ENCODE measurements at regions not wholly inside any gene's neighbourhood (a gene's known extent, or its start where the extent isn't known, plus 50 kb on each side); places are given as distances from the start of the nearest gene placed in this dataset.

DNA sequence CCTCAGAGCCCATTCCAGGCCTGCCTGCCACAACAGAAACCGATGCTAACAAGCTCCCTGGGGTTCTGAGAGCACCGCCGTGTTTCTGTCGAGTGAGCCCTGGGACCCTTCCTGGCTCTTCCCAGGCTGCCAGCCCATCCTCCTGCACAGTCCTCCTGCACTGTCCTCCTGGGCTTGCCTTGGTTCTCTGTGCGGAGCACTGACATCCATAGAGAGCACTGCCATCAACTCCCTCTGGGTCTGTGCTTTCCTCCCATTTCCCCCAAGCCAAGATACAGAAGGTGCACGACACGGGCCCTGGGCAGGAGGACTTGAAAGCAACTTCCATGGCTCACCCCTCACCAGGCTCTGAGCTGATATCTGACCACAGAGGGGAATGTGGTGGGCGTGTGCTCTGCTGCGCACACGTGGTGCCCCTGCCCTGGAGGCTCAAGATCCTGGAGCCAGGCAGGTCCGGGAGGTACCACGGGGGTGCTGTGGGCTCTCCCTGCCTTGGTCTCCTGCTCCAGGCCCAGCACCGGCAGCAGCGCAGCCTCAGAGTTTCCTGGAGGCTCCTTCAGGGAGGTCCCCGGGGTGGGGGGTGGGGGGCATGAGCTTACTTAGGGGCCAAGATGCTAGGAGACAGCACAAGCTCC, 304.2 kb downstream of the BRD1 start:
- TF ChIP-seq, protein P1, sequence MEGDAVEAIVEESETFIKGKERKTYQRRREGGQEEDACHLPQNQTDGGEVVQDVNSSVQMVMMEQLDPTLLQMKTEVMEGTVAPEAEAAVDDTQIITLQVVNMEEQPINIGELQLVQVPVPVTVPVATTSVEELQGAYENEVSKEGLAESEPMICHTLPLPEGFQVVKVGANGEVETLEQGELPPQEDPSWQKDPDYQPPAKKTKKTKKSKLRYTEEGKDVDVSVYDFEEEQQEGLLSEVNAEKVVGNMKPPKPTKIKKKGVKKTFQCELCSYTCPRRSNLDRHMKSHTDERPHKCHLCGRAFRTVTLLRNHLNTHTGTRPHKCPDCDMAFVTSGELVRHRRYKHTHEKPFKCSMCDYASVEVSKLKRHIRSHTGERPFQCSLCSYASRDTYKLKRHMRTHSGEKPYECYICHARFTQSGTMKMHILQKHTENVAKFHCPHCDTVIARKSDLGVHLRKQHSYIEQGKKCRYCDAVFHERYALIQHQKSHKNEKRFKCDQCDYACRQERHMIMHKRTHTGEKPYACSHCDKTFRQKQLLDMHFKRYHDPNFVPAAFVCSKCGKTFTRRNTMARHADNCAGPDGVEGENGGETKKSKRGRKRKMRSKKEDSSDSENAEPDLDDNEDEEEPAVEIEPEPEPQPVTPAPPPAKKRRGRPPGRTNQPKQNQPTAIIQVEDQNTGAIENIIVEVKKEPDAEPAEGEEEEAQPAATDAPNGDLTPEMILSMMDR (IDR thresholded peaks at IDR 0.05; ENCODE audit: extremely low read depth, missing control alignments): no peak
- no peak for DNase-seq (ENCODE audit: low spot score)

DNA sequence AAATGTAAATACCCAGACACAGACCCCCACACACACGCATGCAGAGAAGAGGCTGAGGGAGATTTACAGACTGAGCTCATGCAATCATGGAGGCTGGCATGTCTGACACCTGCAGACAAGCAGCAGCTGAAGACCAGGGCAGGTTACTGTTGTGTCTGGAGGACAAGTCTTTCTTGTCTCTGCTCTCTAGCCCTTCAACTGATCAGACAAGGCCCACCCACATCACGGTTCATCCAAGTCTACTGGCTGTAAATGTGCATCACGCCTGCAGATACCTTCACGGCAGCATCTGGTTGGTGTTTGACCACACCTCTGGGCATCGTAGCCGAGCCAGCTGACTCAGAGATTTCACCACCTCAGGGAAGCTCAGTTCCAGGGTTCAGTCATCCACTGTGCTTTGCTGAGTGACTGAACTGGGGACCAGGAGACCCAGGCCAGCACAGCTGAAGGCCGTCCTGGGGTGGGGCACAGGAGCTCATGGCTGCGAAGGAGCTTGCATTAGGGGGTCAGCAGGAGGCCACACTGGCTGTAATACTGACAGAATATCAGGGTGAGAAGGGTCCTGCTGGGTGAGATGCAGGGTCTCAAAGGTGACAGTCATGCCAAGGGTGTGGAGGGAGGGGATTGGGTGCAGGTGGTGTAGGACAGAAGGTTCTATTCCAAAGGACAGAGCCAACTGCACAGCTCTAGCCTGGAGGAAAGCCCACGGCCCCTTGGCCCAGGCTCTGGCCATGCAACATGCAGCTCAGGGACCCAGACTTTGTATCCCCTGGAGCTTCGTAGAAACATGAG, 304.9 kb downstream of the BRD1 start:
- TF ChIP-seq, protein P1 (IDR thresholded peaks at IDR 0.05; ENCODE audit: extremely low read depth, missing control alignments): no peak
- no peak for DNase-seq (ENCODE audit: low spot score)

DNA sequence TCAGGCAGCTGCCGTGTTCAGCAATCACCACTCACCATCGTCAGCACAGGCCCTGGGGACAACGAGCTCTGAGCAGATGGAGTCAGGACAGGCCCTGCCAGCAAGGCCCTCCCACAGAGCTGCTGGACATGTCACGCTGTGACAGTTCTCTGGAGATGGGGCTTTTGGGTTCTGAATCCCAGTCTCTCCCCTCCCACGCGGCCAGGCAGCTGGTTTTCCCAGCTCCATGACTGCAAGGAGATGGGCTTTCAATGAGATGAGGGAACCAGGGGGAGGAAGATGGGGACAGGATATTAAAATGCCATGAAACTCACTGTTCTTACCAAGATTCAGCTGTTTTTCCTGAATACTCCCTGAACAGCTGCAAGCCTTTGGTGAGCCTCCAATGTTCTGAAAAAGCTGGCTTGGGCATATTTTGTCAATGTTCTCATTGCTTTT, 305.9 kb downstream of the BRD1 start:
- TF ChIP-seq, protein P1 (IDR thresholded peaks at IDR 0.05; ENCODE audit: extremely low read depth, missing control alignments): no peak
- no peak for DNase-seq (ENCODE audit: low spot score)

DNA sequence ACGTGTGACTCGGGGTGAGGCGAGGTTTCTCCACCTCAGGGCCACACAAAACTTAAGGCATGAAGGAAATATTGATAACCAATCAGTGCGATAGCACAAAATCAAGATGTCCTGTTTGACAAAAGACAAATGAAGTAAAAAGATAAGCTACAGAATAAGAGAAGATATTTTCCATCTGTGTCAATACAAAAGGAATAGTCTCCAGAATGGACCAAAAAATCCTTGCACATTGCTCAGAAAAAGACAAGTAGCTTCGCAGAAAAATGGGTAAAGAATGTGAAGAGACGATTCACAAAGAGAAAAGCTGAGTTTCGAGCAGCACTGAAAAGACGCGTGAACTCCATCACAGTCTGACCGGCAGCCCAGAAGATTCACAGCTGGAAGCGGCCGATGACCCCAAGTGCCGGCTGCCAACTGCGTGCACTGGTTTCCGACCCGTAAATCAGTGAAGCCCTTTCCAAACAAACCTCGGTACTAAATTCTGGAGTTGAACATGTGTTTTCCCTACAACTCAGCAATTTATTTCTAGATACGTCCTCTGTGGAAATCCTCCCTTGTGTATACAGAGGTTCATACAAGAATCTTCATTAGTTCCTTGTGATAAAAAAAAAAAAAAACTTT, 308.4 kb downstream of the BRD1 start:
- DNase-seq (ENCODE audit: low spot score): no peak
- TF ChIP-seq, protein P1 (IDR thresholded peaks at IDR 0.05; ENCODE audit: extremely low read depth, missing control alignments): no peak

DNA sequence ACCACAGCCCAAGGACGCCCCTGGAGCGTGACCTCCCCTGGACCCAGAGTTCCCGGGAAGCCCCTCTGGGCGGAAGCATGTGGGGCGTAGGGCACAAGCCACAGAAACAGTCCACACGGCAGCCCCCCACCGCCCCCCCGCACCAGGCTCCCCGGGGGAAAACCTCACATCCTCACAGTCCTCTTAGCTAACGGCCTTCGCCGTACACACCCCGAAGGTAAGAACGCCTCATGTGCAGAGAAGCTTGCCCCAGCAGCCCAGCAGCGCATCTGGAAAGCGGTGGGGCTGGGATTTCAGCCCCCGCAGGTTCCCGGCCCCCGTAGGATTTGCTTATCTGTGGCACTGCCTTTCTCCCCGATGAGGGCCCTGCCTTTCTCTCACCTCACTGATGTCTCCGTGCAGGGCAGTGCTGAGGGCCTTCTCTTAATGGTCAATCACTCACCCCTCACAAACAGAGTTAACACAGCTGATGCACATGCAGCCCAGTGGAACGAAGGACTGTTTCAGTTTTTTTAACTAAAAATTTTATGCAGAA, 309.2 kb downstream of the BRD1 start:
- no peak for DNase-seq (ENCODE audit: low spot score)
- TF ChIP-seq, protein P1 (IDR thresholded peaks at IDR 0.05; ENCODE audit: extremely low read depth, missing control alignments): no peak

DNA sequence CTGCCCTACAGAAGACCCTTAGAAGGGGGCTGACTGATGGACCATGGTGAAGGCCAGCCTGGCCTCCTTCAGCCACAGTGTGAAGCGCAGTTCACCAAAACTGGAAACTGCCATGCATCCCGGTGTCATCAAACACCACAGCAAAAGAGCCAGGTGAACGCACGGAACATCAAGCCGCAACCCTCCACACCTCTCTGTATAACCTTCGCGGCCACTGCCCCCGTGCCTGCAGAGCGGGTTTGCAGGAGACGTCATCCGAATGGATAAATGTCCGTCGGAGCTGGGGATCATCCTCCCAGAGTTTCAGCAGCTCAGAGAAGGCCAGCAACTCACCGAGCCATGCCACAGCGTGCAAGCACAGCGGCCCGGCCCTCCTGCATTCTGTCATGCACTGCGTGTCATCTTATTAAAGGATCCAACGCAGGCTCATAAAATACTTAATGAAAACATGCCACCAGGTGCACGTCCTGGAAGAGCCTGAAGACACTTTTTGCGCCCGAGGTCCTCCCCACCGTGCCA, 309.9 kb downstream of the BRD1 start:
- no peak for DNase-seq (ENCODE audit: low spot score)

More for the DNA sequence above, 309.9 kb downstream of the BRD1 start:
- TF ChIP-seq, protein P1 (IDR thresholded peaks at IDR 0.05; ENCODE audit: extremely low read depth, missing control alignments): no peak

All from GM20000 (cell line).